A673 (cell line): ENCODE measurements at regions not wholly inside any gene's neighbourhood (a gene's known extent, or its start where the extent isn't known, plus 50 kb on each side); places are given as distances from the start of the nearest gene placed in this dataset.

Source experiments
- EZH2 ChIP-seq: fragments of 200-600 bp; sonication (generic); IDR thresholded peaks from 2 replicates; pipeline ENCODE4 v1.6.1; 2017; ENCODE audit warnings: borderline replicate concordance, low read depth, mild to moderate bottlenecking, mixed read lengths, antibody characterized with exemption, low read length; ENCODE audit not compliant: poor library complexity, severe bottlenecking
- TF ChIP-seq, protein P1 (sequence below): fragments of 300-800, 200-600 bp; sonication (generic); conservative IDR thresholded peaks from 2 replicates; pipeline ENCODE4 v1.5.1; 2017; ENCODE audit warnings: low read depth, mild to moderate bottlenecking, antibody characterized with exemption, low read length, moderate library complexity, mixed read lengths

DNA sequence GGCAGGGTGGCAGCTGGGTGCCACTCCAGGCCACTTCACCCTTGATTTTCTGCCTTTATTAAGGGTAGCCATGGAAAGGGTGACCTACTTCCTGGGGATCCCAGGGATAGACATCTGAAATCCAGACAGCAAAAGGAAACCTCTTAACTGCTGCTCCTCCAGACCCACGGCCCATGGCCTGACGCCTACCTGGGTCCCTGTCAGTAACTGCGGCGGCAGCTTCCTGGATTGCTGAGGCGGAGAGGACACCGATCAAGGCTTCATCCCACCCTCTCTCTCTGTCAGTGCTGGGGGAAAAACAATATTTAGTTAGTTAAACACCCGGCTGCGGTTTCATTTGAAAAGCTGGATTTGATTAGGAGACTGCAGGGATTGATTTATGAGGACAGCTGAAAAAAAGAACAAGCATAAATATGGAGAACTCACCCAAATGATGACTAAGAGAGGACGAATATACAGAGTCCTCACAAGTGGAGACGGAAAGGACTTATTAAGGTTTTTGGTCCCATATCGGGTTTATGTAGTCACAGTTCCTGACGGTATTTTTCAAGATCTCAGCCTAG, 158.7 kb upstream of the KLF4 start:
- TF ChIP-seq, protein P1, sequence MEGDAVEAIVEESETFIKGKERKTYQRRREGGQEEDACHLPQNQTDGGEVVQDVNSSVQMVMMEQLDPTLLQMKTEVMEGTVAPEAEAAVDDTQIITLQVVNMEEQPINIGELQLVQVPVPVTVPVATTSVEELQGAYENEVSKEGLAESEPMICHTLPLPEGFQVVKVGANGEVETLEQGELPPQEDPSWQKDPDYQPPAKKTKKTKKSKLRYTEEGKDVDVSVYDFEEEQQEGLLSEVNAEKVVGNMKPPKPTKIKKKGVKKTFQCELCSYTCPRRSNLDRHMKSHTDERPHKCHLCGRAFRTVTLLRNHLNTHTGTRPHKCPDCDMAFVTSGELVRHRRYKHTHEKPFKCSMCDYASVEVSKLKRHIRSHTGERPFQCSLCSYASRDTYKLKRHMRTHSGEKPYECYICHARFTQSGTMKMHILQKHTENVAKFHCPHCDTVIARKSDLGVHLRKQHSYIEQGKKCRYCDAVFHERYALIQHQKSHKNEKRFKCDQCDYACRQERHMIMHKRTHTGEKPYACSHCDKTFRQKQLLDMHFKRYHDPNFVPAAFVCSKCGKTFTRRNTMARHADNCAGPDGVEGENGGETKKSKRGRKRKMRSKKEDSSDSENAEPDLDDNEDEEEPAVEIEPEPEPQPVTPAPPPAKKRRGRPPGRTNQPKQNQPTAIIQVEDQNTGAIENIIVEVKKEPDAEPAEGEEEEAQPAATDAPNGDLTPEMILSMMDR = no peak
- TF ChIP-seq EZH2 = no peak
